Left cardiac atrium (tissue), 4 donors: ENCODE measurements at regions not wholly inside any gene's neighbourhood (a gene's known extent, or its start where the extent isn't known, plus 50 kb on each side); places are given as distances from the start of the nearest gene placed in this dataset.
"Not testable (repeated sequence)": the region's sequence is repeated elsewhere in the genome, so short reads cannot be mapped to it uniquely, and the experiment has no call there.

Experiments used
- ATAC-seq, 2 donors: fragments of 200-7000 bp; cut with Tn5 transposase; one replicate each; pipeline ENCODE4 v1.9.1; 2020; ENCODE audit warnings: mild to moderate bottlenecking in 2 of 2, moderate library complexity in 2 of 2
- DNase-seq: peaks from one replicate; pipeline ENCODE4 v3.0.0-alpha.2; 2020
- intact Hi-C, 2 donors: fragments of 100-400 bp; cut with DNase I; formaldehyde crosslinking; loops; one replicate each; pipeline versions ENCODE4 v1.14.1 to v1.15.1; 2022 to 2023
- donor health status: DM: no; HTN: yes; CAD: no.
- donor health status: DM: no; HTN: yes; CAD: no; lungs with severe emphysema.
- donor health status: DM: yes; HTN: yes; CAD: no.
- donor health status: Dilated cardiomyopathy.

DNA sequence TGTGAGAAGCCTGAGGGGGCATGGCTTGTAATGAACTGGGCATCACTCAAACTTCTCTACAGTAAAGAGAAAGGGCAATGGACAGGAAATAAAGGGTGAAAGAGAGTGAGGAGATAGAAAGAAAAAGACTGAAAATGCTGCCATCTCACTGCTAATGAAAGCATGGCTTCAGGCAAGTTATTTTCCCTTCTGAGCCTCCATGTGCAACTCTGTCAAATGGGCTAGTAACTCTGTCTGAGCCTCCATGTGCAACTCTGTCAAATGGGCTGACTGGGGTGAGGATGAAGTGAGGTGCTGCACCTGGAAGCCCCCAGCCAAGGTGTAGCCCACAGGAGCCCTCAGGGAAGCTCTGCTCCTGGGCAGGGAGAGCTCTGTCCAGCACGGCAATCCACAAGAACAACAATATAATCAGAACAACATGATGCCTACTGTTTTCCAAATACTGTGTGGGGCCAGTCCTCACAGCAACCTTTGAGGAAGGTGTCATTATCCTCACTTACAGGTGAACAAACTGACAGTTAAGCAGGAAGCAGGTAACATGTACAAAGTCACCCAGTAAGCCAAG, 73.8 kb upstream of the XPA start:
- no peak for ATAC-seq
- intact Hi-C loops, result no loop called here

DNA sequence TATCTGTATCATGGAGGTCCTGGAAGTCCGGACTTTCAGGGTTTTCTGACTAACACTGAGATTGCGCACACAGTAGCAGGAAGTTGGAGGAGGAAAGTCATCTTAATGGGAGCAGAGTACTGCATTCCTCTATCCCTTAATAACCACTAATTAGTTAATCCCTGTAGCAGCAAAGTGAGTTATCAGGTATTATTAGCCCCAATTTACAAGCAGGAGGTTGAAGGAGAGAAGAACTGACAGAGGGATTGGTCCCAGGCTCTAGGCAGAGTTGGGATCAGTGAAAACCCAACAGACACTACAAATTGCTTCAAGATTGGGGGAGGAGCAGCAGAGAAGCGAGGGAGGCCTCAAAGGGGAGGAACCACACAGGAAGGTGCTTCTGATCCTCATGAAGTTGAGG, 74.5 kb upstream of the XPA start:
- intact Hi-C loops, result no loop called here

More for the DNA sequence above, 73.8 kb upstream of the XPA start:
- DNase-seq, result no peak

DNA sequence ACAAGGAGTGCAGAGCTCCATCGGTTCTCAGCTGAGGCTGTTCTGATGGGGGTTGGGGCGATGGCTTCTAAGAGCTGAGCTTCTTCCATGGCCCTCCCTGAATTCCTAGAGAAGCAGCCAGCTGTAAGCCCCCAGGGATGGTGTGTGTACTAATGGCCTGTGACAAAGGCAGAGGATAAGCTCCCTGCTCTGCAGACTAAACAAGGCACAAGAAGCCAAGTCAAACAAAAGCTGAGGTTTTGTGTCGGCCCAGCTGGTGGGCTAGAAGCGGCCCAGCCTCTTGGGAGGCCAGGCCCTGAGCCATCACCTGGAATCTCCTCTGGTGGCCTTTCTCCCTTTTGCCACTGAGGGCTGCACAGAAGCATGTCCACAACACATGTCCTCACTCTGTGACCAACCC, 75.0 kb upstream of the XPA start:
- intact Hi-C loops, result no loop called here
- DNase-seq (no peak), ATAC-seq (no peak)

More for the DNA sequence above, 74.5 kb upstream of the XPA start:
- ATAC-seq (no peak), DNase-seq (no peak)

DNA sequence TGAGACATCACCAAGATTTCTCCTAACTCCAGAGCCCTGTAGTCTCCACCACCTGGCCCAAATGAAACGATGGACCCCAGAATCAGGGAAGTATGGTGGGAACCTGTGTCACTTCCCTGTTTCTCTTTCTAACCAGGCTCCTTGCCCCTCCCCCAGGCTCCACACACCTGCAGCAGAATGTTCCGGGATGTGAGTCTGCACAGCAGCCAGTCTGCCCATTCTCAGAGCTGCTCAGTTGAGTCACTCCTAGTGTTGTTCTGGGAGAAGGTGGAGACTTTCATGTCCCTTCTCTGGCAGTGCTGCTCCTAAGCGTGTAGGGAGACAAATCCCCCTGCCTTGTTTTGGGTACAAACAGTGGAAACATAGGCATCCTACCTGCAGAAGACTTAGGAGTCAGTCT, 76.0 kb upstream of the XPA start:
- DNase-seq (no peak), ATAC-seq (peak in 1 of 2 donors; percentile 38)
- intact Hi-C loops, result no loop called here

DNA sequence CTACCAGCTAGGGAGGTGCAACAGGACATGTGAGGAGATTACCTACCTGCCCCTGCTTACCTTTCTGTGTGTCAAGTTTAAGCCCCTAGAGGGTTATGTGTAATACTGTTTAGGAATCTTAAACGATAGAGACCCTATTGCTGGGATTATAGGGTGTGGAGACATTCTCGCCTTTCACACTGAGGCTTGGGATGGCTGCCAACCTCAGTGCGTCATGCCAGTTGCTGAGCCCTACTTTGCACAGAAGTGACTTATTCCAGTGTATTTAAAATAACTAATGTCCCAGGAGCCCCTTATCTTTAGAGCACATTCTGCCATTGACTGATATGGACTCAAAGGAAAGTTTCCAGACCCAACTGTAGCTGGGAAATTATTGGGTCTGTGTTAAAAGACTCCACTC, 76.6 kb upstream of the XPA start:
- intact Hi-C loops, result no loop called here
- ATAC-seq, result peak; percentile 77 to 78
- DNase-seq, result peak; percentile 80

DNA sequence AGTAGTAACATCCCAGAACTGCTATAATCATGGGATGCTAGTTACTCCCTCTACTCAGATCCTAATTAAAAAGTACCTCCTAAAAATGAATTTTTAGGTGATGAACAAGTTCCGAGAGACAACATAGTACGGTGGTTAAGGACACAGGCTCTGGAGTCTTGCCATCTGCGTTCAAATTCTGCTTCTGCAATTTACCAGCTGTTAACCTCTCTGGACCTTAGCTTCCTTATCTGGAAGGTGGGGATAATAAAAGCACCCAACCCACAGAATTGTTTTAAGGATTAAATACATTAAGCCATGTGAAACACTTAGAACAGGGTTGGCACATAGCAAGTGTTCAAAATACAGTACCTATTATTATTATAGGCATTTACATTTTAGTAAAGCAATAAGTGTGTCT, 77.5 kb upstream of the XPA start:
- intact Hi-C loops, result no loop called here

DNA sequence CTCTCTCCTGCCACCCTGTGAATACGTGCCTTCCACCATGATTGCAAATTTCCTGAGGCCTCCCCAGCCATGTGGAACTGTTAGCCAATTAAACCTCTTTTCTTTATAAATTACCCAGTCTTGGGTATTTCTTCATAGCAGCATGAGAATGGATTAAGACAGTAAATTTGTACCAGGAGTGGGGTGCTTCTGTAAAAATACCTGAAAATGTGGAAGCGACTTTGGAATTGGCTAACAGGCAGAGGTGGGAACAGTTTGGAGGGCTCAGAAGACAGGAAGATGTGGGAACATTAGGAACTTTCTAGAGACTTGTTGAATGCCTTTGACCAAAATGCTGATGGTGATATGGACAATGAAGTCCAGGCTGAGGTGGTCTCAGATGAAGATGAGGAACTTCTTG, 74.3 kb upstream of the FOXE1 start:
- DNase-seq, ATAC-seq, intact Hi-C loops: not testable (repeated sequence)

More for the DNA sequence above, 77.5 kb upstream of the XPA start:
- DNase-seq (no peak), ATAC-seq (no peak)

DNA sequence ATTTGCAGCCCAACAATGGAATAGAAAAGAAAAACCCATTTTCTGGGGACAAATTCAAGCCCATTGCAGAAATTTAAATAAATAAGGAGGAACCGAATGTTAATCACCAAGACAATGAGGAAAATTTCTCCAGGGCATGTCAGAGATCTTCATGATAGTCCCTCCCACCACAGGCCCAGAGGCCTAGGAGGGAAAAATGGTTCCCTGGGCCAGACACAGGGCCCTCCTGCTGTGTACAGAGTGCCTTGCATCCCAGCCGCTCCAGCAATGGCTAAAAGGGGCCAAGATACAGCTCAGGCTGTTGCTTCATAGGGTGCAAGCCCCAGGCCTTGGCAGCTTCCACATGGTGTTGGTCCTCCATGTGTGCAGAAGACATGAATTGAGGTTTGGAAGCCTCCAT, 73.4 kb upstream of the FOXE1 start:
- ATAC-seq (no peak), DNase-seq (no peak)
- intact Hi-C loops, result no loop called here

DNA sequence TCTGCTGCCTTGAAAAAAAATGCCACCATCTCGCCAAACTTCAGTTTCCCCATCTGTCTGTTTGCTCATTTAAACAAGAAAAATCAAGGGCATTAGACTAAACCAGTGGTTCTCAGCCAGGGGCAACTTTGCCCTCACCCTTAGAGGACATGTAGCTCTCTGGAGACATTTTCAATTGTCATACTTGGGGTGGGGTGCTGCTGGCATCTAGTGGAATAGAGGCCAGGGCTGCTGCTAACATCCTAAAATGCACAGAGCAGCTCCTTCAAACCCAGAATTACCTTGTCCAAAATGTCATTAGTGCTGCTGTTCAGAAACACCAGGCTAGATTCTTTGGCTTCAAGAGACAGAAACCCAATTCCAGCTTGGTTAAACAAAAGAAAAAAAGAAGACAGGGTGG, 71.1 kb upstream of the FOXE1 start:
- intact Hi-C loops, result no loop called here
- DNase-seq (no peak), ATAC-seq (no peak)

DNA sequence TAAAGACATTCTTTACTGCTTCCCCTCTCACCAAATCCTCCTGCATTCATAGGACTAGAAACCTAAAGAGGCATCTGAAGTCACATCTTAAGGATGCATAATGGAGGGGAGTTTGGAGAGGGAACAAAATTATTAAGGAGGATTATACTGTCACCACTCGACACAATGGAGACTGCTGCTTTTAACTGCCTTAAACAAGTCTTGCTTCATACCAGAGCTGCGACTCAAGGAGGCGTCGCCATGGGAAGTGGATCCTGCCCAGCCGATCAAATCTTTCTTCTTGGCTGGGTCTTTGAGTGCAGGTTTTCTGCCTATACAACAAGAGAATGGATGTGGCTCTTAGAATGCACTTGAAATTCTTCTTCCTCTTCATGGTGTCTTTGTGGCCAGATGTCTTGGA, 66.7 kb upstream of the FOXE1 start:
- no peak for DNase-seq
- intact Hi-C loops, result no loop called here
- ATAC-seq, result no peak

DNA sequence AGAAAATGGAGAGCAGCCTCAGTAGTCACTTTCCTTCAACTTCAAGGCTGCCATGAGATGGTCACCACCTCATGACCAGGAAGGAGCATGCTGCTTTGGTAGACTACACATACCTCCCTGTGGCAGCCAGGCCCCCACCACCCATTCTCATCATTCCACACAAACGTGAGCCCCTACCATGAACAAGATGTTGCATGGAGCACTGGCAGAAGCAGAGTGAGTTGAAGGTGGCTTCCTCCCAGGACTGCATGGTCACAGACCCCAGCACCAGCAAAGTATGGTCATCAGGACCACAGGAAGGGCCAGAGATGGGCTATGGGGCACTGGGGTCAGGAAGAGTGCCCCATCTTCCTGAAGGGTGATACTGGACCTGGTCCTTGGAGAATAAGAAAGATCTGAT, 65.5 kb upstream of the FOXE1 start:
- DNase-seq (no peak), ATAC-seq (no peak)
- intact Hi-C loops, result no loop called here

DNA sequence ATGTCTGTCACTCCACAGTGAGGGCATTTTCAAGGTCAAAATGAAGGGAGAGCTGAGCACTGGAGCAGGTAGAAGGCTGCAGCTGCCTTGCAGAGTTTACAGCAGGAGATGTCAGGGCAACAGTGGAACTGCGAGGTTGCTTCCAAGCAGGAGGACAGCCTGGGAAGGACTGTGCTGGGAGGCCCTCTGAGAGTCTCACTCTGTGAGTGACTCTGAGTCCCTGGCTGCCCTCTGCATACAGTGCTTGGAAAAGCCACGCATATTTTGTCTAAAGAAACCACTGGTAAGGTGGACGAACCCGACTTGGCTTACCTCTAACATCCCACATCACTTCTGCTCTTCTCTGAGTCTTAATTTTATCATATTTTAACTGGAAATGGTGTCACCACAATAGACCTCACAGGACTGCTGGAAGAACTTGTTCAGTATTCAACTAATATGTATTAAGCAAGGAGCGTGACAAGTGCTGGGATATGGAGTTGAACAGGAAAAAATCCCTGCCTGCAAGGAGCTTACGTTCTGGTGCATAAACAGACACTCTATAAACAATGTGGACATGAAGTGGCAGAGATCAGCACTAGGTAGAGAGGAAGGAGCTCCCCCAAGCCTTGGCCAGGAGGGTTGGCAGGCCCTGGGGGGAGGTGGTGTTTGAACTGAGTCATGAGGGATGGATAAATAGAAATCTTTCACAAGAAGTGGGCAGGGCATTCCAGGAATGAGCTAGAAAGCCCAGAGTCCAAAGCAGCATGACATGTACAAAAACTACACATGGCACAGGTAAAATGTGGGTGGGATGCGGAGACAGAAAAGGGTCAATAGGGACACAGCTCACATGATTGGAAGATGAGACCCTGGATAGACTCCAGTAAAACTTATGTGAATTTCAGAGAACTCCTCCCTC, 64.0 kb upstream of the FOXE1 start:
- DNase-seq (no peak), ATAC-seq (peak in 1 of 2 donors; percentile 24)
- intact Hi-C loops, result no loop called here

DNA sequence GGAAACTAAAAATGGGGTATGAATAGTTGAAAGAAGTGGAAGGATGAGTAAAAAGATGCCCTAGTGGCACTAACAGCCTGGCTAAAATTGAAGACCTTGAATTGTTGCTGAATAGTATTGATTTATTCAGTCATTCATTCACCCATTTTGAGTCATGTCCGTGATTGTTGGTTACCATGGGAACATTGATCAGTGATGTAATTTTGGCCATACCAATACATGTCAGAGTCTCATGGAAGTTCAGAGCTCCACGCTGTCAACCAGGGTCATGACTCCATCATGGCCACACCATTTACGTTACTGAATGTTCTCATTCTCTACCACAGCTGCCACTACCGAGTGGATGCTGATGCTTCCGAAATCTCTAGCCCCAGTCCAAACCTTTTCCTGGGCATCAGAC, 62.5 kb upstream of the FOXE1 start:
- DNase-seq (no peak), ATAC-seq (no peak)
- intact Hi-C loops, result no loop called here

DNA sequence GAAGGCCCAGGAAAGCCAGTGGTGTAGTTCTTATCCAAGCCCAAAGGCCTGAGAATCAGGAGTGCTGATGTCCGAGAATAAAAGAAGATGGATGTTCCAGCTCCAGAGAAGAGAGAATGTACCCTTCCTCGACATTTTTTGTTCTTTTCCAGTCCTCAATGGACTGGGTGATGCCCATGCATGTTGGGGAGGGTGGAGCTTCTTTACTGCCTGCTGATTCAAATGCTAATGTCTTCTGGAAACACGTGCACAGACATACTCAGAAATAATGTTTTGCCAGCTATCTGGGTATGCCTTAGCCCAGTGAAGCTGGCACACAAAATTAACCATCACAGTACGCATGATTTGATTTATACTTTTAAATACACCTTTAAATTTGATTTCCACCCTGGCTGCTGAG, 61.5 kb upstream of the FOXE1 start:
- intact Hi-C loops, result no loop called here
- no peak for ATAC-seq
- no peak for DNase-seq

DNA sequence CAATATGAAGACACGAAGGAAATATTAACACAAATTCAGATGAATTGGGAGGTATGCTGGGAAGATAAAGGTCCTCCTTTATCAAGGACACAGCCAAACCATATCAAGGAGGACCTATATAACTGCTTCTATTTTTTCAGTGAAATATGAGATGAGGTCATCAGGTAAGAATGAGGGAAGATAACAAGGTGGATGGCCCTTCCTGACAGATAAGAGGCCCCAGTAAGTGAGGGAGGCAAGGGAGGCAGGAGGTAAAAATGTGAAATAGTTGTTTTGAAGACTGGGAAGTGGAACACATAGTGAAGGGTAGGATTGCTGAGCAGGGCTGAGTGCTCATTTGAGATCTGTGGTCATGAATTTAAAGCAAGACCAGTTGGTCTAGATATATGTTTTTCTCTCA, 60.0 kb upstream of the FOXE1 start:
- ATAC-seq, result peak in 1 of 2 donors; percentile 49
- DNase-seq, result no peak
- intact Hi-C loops, result no loop called here

DNA sequence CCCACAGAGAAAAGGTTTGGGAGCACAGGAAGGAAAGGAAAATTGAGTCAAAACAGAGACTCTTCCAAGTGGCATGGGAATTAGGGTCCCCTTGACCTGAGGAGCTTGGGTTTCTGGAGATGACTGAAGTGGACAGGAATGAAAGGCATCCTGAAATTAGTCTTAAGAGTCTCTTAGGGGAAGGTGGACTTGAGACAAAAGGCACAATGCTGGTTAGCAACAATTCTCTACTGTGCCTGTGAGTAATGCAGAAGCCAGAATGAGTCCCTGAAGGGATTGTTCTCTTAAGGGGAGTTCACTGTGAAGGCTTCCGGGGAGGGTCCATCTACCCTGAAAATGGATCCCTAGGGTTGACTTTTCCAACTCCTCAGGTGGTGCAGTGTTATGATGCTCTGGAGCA, 58.4 kb upstream of the FOXE1 start:
- DNase-seq, result no peak
- no peak for ATAC-seq
- intact Hi-C loops, result no loop called here

DNA sequence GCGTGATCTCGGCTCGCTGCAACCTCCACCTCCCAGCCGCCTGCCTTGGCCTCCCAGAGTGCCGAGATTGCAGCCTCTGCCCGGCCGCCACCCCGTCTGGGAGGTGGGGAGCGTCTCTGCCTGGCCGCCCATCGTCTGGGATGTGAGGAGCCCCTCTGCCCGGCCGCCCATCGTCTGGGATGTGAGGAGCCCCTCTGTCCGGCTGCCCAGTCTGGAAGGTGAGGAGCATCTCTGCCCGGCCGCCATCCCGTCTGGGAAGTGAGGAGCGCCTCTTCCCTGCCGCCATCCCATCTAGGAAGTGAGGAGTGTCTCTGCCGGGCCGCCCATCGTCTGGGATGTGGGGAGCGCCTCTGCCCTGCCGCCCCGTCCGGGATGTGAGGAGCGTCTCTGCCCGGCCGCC, 56.9 kb upstream of the FOXE1 start:
- intact Hi-C loops, ATAC-seq, DNase-seq: not testable (repeated sequence)

DNA sequence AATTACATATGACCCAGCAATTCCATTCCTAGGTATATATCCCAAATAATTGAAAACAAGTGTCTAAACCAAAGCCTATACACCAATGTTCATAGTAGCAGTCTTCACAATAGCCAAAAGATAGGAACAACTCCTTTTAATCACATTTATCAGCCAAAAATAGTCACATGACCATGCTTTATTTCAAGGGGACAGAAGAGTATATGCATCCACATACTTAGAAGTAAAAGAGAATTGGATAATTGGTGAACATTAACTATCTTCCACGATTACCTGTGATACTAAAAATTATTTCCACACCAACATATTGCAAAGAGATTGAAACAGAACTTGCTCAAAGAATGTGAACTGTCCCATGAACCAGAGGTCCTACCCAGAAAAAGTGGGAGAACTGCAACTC, 51.8 kb upstream of the FOXE1 start:
- no peak for ATAC-seq
- intact Hi-C loops, result no loop called here
- DNase-seq, result no peak

DNA sequence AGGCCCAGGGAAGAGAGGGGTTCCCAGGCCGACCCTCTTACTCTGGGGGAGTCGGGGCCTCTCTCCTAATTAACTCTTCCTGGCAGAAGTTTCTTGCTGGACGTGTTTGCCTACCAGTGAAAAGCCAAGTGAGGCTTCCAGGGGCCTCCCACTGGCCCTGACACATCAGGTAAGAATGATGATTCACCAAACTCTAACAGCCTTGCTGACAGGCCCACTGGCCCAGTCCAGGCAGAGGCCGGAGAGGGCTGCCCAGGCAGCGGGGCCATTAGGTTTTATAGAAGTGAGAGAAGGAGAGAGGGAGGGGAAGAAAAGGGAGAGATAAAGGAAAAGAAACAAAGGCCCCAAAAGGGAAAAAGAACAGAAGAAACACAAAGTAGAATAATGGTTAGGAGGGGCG, 50.8 kb upstream of the FOXE1 start:
- no peak for DNase-seq
- ATAC-seq, result peak in 1 of 2 donors; percentile 89
- intact Hi-C loops, result no loop called here

DNA sequence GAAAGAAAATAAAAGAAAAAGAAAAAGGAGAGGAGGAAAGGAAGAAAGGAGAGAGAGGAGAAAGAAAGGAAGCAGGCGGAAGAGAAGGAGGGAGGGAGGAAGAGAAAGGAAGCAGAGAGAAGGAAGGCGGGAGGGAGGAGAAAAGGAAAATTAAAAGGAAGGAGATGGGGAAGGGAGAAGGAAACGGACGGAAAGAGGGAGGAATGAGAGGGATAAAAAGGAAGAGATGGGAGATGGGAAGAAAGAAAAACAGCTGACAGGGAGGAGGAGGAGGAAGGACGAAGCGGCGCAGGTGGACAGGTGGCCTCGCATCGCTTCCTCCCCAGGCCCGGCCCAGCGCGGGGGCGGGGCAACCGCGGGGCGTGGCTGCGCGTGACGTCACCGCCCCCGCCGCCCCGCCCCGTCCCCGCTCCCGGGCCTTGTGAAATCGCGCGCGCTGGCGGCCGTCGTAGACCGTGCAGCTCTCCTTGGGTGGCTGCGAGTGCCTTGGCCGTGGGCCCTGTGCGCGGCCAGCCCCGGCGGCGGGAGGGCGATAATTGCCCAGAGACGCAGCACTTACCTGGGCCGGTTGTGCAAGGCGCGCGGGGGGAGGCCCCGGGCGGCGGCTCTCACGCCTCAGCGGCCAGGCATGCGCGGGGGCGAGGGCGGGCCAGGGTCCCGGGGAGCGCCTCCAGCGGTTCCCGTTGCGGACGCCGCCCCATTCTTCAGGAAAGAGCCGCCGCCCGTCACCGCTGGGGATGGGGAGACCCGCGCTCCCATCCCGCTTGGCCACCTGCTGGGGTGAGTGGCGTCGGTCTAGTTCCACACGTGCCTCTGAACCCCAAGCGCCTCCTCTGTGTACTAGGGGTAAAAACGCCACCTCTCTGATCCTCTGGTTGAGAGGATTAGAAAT, 49.6 kb upstream of the FOXE1 start:
- intact Hi-C loops, result no loop called here
- peak; percentile 81 for DNase-seq
- peak; percentile 96 to 97 for ATAC-seq
